Endothelial cell (in vitro differentiated cells): ENCODE measurements at regions not wholly inside any gene's neighbourhood (a gene's known extent, or its start where the extent isn't known, plus 50 kb on each side); places are given as distances from the start of the nearest gene placed in this dataset.

Experiments used
- DNase-seq: peaks from one replicate; pipeline ENCODE4 v3.0.0; 2021; ENCODE audit warnings: low spot score
- H3K27ac Mint-ChIP-seq: one replicate; pipeline ENCODE4 v1.8.0; 2021; ENCODE audit warnings: mixed read lengths, inconsistent platforms; ENCODE audit not compliant: unreplicated experiment
- H3K27me3 Mint-ChIP-seq: one replicate; pipeline ENCODE4 v1.8.0; 2021; ENCODE audit warnings: mild to moderate bottlenecking, moderate library complexity, mixed read lengths, inconsistent platforms; ENCODE audit not compliant: unreplicated experiment
- H3K36me3 Mint-ChIP-seq: one replicate; pipeline ENCODE4 v1.8.0; 2021; ENCODE audit warnings: mild to moderate bottlenecking, low read depth, mixed read lengths, inconsistent platforms; ENCODE audit not compliant: unreplicated experiment
- H3K4me1 Mint-ChIP-seq: one replicate; pipeline ENCODE4 v1.8.0; 2021; ENCODE audit warnings: mild to moderate bottlenecking, mixed read lengths, inconsistent platforms; ENCODE audit not compliant: unreplicated experiment
- H3K4me3 Mint-ChIP-seq: one replicate; pipeline ENCODE4 v1.8.0; 2021; ENCODE audit warnings: mild to moderate bottlenecking, mixed read lengths, inconsistent platforms; ENCODE audit not compliant: unreplicated experiment
- H3K9me3 Mint-ChIP-seq: one replicate; pipeline ENCODE4 v1.8.0; 2021; ENCODE audit warnings: mixed read lengths, inconsistent platforms; ENCODE audit not compliant: unreplicated experiment
- TF ChIP-seq, protein P1 (sequence below): fragments of 200-600 bp; sonication (generic); IDR thresholded peaks from one replicate; pipeline ENCODE4 v1.5.0; 2021; ENCODE audit warnings: antibody characterized with exemption; ENCODE audit not compliant: unreplicated experiment

DNA sequence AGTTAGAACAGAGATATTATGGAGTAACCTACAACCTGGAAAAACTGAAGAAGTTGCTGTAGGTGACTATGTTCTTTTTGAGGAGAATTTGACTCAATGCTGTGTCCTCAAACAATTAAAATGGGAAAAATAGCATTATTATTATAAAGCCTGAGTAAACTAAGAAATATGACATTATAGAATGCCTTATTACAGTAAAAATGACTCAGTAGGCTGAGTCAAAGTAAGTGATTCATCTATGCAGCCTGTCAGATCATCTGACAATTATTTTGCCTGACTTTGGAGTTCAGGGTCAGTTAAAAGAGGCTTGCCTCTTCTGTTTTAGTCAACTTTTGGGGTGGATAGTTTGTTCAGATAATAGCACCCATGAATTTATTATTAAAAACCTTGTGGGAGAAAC, 150.8 kb upstream of the PTGFR start:
- no peaks in the 10 kb centered on the region for H3K9me3 Mint-ChIP-seq
- H3K4me1 Mint-ChIP-seq, result no peaks in the 10 kb centered on the region
- no peak for DNase-seq
- H3K27ac Mint-ChIP-seq, result no peak overlapping the region
- H3K27me3 Mint-ChIP-seq, result no peaks in the 10 kb centered on the region
- TF ChIP-seq, protein P1, sequence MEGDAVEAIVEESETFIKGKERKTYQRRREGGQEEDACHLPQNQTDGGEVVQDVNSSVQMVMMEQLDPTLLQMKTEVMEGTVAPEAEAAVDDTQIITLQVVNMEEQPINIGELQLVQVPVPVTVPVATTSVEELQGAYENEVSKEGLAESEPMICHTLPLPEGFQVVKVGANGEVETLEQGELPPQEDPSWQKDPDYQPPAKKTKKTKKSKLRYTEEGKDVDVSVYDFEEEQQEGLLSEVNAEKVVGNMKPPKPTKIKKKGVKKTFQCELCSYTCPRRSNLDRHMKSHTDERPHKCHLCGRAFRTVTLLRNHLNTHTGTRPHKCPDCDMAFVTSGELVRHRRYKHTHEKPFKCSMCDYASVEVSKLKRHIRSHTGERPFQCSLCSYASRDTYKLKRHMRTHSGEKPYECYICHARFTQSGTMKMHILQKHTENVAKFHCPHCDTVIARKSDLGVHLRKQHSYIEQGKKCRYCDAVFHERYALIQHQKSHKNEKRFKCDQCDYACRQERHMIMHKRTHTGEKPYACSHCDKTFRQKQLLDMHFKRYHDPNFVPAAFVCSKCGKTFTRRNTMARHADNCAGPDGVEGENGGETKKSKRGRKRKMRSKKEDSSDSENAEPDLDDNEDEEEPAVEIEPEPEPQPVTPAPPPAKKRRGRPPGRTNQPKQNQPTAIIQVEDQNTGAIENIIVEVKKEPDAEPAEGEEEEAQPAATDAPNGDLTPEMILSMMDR, result no peak
- H3K36me3 Mint-ChIP-seq, result no peaks in the 10 kb centered on the region
- no peak overlapping the region for H3K4me3 Mint-ChIP-seq

DNA sequence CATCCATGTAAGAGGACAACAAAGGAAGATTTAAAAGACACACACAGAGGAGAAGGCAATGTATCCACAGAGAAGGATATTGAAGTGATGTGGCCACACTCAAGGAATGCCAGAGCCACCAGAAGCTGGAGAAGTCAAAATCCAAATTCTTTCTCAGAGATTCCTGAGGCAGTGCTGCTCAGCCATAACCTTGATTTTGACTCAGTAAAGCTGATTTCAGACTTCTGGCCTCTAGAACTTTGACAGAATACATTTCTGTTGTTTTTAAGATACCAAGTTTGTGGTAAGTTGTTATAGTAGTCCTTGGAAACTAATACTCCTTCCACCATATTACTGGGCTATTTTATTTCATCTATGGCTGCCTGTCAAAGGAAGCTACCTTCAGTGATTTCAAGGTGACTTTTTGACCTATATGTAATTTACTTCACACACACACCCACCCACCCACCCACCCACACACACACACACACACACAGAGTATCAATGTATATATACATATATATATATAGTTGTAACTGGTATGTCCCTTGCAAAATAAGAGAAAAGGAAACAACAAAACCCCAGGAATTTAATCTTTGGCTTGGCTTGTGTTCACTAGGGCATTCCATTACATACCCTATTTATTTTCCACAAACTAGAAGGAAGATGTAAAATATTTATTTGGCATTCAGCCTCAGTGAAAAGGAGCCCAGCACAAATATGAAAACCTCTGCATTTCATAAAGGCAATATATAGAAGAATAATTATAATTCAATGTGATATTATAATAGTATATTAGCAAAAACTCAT, 142.1 kb upstream of the PTGFR start:
- Mint-ChIP-seq H3K4me3 (no peak overlapping the region), H3K36me3 (no peaks in the 10 kb centered on the region), H3K27ac (no peak overlapping the region), H3K9me3 (no peaks in the 10 kb centered on the region), H3K27me3 (no peaks in the 10 kb centered on the region), H3K4me1 (no peaks in the 10 kb centered on the region)
- TF ChIP-seq, protein P1, result no peak
- DNase-seq, result no peak

DNA sequence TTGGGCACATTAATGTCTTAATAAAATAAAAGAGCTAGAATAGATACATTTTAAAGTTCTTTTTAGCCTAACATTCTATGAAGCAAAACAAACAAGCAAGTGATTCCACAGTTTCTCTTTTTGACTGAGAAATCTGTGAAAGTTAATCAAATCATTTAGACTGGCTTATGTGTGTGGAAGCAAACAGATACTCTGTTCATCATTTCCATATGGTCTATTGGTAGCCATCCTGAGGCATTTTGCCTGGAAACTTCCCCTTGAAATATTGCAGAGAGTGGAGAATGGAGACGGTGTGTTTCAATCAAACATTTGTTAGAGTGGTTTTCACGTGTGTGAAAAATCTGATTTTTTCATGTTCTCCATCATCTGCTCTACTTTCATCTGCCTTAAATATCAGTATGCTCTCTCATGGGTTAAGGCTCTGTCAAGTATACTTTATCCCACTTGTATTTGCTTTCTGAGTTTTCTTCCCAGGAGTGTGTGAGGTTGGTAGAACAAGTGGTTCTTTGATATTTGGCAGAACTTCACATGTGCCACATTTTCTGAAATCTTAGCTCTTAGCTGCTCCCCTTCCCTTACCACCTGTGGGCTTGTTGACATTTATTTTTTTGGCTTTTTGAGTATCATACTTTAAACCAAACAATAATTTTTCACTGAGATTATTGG, 139.1 kb upstream of the PTGFR start:
- Mint-ChIP-seq H3K4me3 (no peak overlapping the region), H3K27ac (no peak overlapping the region), H3K36me3 (no peaks in the 10 kb centered on the region), H3K4me1 (no peaks in the 10 kb centered on the region), H3K9me3 (no peaks in the 10 kb centered on the region), H3K27me3 (no peaks in the 10 kb centered on the region)
- no peak for DNase-seq
- TF ChIP-seq, protein P1, result no peak

DNA sequence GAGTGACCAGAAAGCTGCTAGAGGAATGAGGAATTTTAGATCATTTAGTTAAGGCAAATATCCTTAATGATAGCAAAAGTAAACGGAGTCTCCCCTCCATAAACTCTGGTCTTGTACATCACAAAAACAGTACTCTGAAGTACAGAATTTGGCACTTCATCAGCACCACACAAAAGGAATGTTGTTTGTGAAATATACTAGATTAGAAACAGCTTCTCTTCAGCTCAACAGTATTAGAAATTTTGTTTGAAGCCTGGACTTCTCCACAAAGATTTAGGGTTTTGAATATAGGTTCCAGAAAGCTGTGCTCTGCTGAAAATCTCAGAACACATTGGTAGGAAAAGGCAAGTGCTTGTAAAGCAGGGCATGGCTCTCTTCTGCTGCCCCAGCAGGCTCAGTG, 135.1 kb upstream of the PTGFR start:
- no peaks in the 10 kb centered on the region for H3K27me3 Mint-ChIP-seq
- H3K4me1 Mint-ChIP-seq, result no peaks in the 10 kb centered on the region
- no peak for DNase-seq
- H3K9me3 Mint-ChIP-seq, result no peaks in the 10 kb centered on the region
- TF ChIP-seq, protein P1, result no peak
- no peak overlapping the region for H3K4me3 Mint-ChIP-seq
- no peak overlapping the region for H3K27ac Mint-ChIP-seq
- no peaks in the 10 kb centered on the region for H3K36me3 Mint-ChIP-seq

DNA sequence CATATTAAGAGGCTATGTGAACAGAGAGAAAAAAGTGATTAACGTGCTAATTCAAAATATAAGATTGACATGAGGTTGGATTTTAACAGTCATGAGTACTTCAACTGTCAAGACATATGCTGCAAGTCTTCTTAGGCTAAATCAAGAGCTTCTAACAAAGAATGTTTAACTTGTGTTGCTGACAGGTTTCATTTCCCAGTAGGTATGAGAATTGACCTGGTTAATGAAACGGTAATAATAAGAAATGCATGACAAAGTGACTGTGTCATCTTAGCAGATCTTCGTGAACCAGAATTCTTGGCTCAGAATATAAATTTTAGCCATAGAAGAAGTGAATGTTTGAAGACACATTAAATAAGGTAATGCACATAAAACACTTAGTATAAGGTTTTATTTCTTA, 132.6 kb upstream of the PTGFR start:
- Mint-ChIP-seq H3K4me3 (no peak overlapping the region), H3K4me1 (no peaks in the 10 kb centered on the region), H3K27ac (no peak overlapping the region), H3K9me3 (no peaks in the 10 kb centered on the region), H3K36me3 (no peaks in the 10 kb centered on the region), H3K27me3 (no peaks in the 10 kb centered on the region)
- TF ChIP-seq, protein P1, result no peak
- no peak for DNase-seq
